Chondrocyte (in vitro differentiated cells): ENCODE measurements at regions not wholly inside any gene's neighbourhood (a gene's known extent, or its start where the extent isn't known, plus 50 kb on each side); places are given as distances from the start of the nearest gene placed in this dataset.

Experiments
- DNase-seq: peaks from one replicate; pipeline ENCODE4 v3.0.0; 2021; ENCODE audit warnings: mixed read lengths, low spot score
- H3K27ac Mint-ChIP-seq: one replicate; pipeline ENCODE4 v1.8.0; 2021; ENCODE audit warnings: mild to moderate bottlenecking, moderate library complexity, mixed read lengths; ENCODE audit not compliant: unreplicated experiment
- H3K27me3 Mint-ChIP-seq: 2 replicates; pipeline ENCODE4 v1.8.0; 2021; ENCODE audit warnings: low read depth, mixed read lengths
- H3K36me3 Mint-ChIP-seq: 2 replicates; pipeline ENCODE4 v1.8.0; 2021; ENCODE audit warnings: low read depth, mixed read lengths
- H3K4me1 Mint-ChIP-seq: 2 replicates; pipeline ENCODE4 v1.8.0; 2021; ENCODE audit warnings: low read depth, mild to moderate bottlenecking, mixed read lengths
- H3K4me3 Mint-ChIP-seq: one replicate; pipeline ENCODE4 v1.8.0; 2021; ENCODE audit warnings: mild to moderate bottlenecking, moderate library complexity, mixed read lengths; ENCODE audit not compliant: unreplicated experiment
- H3K9me3 Mint-ChIP-seq: 2 replicates; pipeline ENCODE4 v1.8.0; 2021; ENCODE audit warnings: low read depth, mixed read lengths
- CTCF ChIP-seq: fragments of 200-600 bp; sonication (generic); IDR thresholded peaks from 2 replicates; pipeline ENCODE4 v1.5.0; 2021; ENCODE audit warnings: antibody characterized with exemption, mild to moderate bottlenecking, moderate library complexity

DNA sequence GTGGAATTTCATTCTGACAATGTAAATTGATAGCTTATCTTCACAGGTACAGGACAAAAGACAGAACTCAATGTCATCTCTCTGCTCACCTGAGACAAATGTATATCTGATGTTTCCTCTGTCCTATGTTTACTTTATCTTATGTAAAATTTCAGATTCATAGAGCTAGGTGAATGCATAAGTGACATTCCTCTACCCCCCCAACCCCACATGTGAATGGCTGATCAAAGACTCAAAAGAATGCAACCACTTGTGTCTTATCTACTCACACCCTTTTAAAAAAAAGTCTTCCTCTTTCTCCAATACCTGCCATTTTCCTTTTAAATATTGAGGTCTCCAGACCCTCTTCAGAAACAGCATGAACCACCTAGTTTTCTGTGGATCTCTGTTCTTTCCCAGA, 736.6 kb upstream of the SEL1L start:
- no peaks in the 10 kb centered on the region for H3K27me3 Mint-ChIP-seq
- H3K4me3 Mint-ChIP-seq = no peak overlapping the region
- no peaks in the 10 kb centered on the region for H3K36me3 Mint-ChIP-seq
- peaks cover 8% of the 10 kb centered on the region for H3K9me3 Mint-ChIP-seq
- no peak for DNase-seq
- no peak overlapping the region for H3K27ac Mint-ChIP-seq
- no peak for TF ChIP-seq CTCF
- H3K4me1 Mint-ChIP-seq = no peaks in the 10 kb centered on the region

DNA sequence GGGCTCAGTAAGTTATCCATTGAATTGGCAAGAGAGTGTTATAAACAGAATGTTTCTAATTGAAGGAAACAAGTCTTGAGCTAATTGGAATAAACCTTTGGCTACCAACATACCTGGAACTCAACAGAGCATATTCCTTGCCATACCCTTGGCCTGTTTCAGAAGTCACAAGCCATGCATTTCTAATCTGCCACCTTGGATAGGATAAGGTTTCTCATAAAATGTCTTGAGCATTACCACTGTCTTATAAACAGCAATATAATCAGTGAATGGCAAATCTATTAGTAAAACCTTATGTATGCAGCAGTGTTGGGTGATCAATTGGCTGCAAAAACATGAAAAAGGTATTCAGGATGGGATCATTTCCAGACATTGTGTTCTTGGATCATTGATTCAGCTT, 765.2 kb upstream of the SEL1L start:
- no peaks in the 10 kb centered on the region for H3K36me3 Mint-ChIP-seq
- no peaks in the 10 kb centered on the region for H3K27me3 Mint-ChIP-seq

GRCh38 chr14:82309199-82309598, 775.5 kb upstream of the SEL1L start:
- H3K4me3 Mint-ChIP-seq = no peak overlapping the region
- no peak overlapping the region for H3K27ac Mint-ChIP-seq
- no peak for DNase-seq
- no peaks in the 10 kb centered on the region for H3K27me3 Mint-ChIP-seq
- no peaks in the 10 kb centered on the region for H3K4me1 Mint-ChIP-seq
- TF ChIP-seq CTCF = no peak
- peaks cover 15% of the 10 kb centered on the region for H3K9me3 Mint-ChIP-seq
- H3K36me3 Mint-ChIP-seq = peaks cover 1% of the 10 kb centered on the region

More for the DNA sequence above, 765.2 kb upstream of the SEL1L start:
- H3K4me1 Mint-ChIP-seq = no peaks in the 10 kb centered on the region
- no peak overlapping the region for H3K4me3 Mint-ChIP-seq
- TF ChIP-seq CTCF = no peak
- no peak overlapping the region for H3K27ac Mint-ChIP-seq
- no peak for DNase-seq
- H3K9me3 Mint-ChIP-seq = peaks cover 7% of the 10 kb centered on the region

GRCh38 chr14:82313889-82314288, 780.2 kb upstream of the SEL1L start:
- H3K27ac Mint-ChIP-seq = no peak overlapping the region
- H3K36me3 Mint-ChIP-seq = peaks cover under 1% of the 10 kb centered on the region
- TF ChIP-seq CTCF = no peak
- H3K4me1 Mint-ChIP-seq = no peaks in the 10 kb centered on the region
- H3K9me3 Mint-ChIP-seq = peaks cover 17% of the 10 kb centered on the region
- H3K4me3 Mint-ChIP-seq = no peak overlapping the region
- H3K27me3 Mint-ChIP-seq = no peaks in the 10 kb centered on the region
- no peak for DNase-seq

- Mint-ChIP-seq H3K4me1 (no peaks in the 10 kb centered on the region), H3K27ac (no peak overlapping the region), H3K36me3 (no peaks in the 10 kb centered on the region), H3K27me3 (no peaks in the 10 kb centered on the region), H3K9me3 (peaks cover 18% of the 10 kb centered on the region), H3K4me3 (no peak overlapping the region)
- TF ChIP-seq CTCF = no peak
- DNase-seq = no peak
Measured at GRCh38 chr14:82328442-82328841, 794.8 kb upstream of the SEL1L start.
